GM19455 (cell line): ENCODE measurements at regions not wholly inside any gene's neighbourhood (a gene's known extent, or its start where the extent isn't known, plus 50 kb on each side); places are given as distances from the start of the nearest gene placed in this dataset.
"Not testable (repeated sequence)": the region's sequence is repeated elsewhere in the genome, so short reads cannot be mapped to it uniquely, and the experiment has no call there.

ENCODE experiments used
- ATAC-seq: cut with Tn5 transposase; IDR thresholded peaks from one replicate; pipeline ENCODE4 v1.9.1; 2021; ENCODE audit not compliant: unreplicated experiment

GRCh38 chr9:82880336-82881050, 182.4 kb downstream of the RASEF start:
- ATAC-seq, result no peak

GRCh38 chr9:82882138-82882537, 180.8 kb downstream of the RASEF start:
- ATAC-seq, result no peak

GRCh38 chr9:82882748-82883147, 180.2 kb downstream of the RASEF start:
- no peak for ATAC-seq

- no peak for ATAC-seq
Observed at GRCh38 chr9:82883436-82883835, 179.5 kb downstream of the RASEF start.

GRCh38 chr9:82883974-82884373, 179.0 kb downstream of the RASEF start:
- not testable (repeated sequence) for ATAC-seq

GRCh38 chr9:82890401-82890800, 172.5 kb downstream of the RASEF start:
- ATAC-seq, result no peak

- ATAC-seq, result no peak
Observed at GRCh38 chr9:82890865-82891264, 172.1 kb downstream of the RASEF start.

- ATAC-seq, result no peak
Observed at GRCh38 chr9:82891321-82891720, 171.6 kb downstream of the RASEF start.

- no peak for ATAC-seq
Observed at GRCh38 chr9:82893549-82893948, 169.4 kb downstream of the RASEF start.

- ATAC-seq, result no peak
Observed at GRCh38 chr9:82894548-82894947, 168.4 kb downstream of the RASEF start.

- ATAC-seq, result no peak
Observed at GRCh38 chr9:82894961-82895821, 167.8 kb downstream of the RASEF start.

GRCh38 chr9:82895822-82896110, 167.2 kb downstream of the RASEF start:
- ATAC-seq, result no peak

- ATAC-seq, result no peak
Observed at GRCh38 chr9:82903503-82903902, 159.4 kb downstream of the RASEF start.

GRCh38 chr9:82911996-82912395, 150.9 kb downstream of the RASEF start:
- no peak for ATAC-seq

- no peak for ATAC-seq
Observed at GRCh38 chr9:82912645-82913044, 150.3 kb downstream of the RASEF start.

- ATAC-seq, result not testable (repeated sequence)
Observed at GRCh38 chr9:82916238-82916637, 146.7 kb downstream of the RASEF start.

- ATAC-seq, result no peak
Observed at GRCh38 chr9:82920154-82920553, 142.8 kb downstream of the RASEF start.

- no peak for ATAC-seq
Observed at GRCh38 chr9:82922686-82923085, 140.3 kb downstream of the RASEF start.

- no peak for ATAC-seq
Observed at GRCh38 chr9:82923092-82923911, 139.6 kb downstream of the RASEF start.

GRCh38 chr9:82923912-82924605, 138.9 kb downstream of the RASEF start:
- ATAC-seq, result no peak
